DMS53 treated with DMSO at 0.1 percent for 48 hours (cell line): ENCODE measurements at regions not wholly inside any gene's neighbourhood (a gene's known extent, or its start where the extent isn't known, plus 50 kb on each side); places are given as distances from the start of the nearest gene placed in this dataset.

Experiments used
- DNase-seq: peaks from one replicate; lab custom pipeline; 2025; ENCODE audit not compliant: unreplicated experiment; lab: John Stamatoyannopoulos, UW

DNA sequence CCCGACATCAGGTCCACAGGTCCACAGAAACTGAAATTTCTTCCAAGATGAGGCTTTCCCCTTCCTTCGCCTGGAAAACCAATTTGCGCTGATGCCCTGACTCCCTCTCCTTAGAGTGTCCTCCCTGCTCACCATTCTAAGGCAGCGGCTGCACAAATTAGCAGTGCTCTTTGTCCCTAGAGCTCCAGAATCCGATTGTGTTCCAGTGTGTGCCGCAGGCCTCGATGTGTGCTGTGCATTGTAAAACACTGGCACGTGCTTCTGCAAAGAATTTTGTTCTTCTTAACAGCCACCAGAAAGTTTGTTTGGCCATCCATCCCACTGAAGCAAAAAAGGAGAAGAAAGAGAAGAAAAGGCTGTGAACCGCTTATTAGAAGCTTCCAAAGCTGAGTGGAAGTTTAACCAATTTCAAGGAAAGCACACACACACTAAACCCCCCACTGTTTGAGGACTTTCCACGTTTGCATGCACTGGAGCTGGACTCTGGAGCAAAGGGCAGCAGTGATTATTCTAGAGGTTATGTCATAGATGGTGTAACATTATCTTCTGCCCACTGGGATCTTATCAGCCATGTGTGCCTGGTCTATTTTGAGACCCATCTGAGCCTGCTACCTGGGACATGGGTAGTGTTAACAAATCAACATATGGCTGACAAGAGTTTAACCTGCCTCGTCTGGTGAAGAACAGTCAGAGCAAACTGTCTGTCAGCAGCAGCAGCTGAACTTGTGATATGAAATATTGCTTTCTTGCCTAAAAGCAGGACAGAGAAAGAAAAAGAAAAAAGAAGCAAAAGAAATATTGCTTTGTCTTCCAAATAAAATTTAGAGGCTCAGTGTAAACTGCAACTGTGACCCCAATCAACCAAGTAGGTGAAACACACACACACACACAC lies 64.9 kb upstream of the RREB1 start:
- peak; percentile 6 for DNase-seq

DNA sequence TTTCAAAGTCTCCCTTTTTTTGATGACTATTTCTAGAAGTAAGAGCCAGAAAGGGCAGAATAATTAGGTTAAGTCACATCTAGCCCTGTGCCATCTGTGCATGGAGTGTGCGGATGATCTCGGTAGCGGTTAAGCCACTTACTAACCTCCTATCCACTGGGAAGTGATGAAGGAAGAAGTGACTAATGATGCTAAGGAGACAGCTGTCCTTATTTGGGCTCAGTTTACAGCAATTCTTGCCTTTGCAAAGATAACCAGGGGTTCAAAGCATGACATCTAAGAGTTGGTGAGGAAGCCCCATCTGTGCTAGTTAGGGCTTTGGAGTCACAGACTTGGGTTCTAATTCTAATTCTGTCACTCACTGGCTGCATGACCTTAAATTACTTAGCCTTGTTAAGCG lies 62.4 kb upstream of the RREB1 start:
- no peak for DNase-seq

GRCh38 chr6:7045746-7046145 lies 62.0 kb upstream of the RREB1 start:
- no peak for DNase-seq

DNA sequence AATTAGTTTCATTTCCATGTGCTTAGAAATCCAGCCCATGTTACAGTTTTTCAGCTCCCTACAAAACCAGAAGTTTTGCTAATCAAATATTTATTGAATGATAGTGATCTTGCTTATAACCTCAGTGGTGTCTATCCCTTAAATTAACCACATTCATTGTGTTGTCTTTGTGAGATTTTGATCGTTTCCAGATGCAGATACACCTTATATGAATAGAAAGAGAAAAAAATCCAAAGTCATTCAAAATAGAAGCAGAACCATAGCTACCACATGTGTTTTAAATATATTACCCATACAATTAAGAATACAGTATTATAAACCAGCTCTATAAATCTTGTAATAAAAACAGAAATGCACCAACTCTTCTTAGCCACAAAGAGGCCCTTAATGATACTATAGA lies 60.6 kb upstream of the RREB1 start:
- no peak for DNase-seq

DNA sequence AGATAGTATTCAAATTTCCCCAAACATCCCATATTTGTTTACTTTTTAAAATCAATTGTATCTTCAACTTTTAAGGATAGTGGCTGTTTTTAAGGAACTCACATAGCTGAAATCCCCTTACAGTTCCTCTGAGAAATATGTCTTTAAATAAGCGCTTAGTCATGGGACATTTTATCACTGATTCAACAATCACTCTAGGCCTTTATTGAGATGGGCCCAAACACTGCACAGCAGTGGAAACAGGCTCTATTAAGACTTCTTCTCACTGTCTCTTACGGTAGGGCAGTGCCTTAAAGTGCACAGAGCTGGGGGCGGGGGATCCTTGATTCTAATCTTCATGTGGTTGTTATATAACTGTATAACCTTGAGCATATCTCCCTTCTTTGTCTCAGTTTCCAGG lies 59.8 kb upstream of the RREB1 start:
- no peak for DNase-seq

GRCh38 chr6:7048894-7049293 lies 58.9 kb upstream of the RREB1 start:
- DNase-seq = no peak

GRCh38 chr6:7050004-7050403 lies 57.8 kb upstream of the RREB1 start:
- no peak for DNase-seq

DNA sequence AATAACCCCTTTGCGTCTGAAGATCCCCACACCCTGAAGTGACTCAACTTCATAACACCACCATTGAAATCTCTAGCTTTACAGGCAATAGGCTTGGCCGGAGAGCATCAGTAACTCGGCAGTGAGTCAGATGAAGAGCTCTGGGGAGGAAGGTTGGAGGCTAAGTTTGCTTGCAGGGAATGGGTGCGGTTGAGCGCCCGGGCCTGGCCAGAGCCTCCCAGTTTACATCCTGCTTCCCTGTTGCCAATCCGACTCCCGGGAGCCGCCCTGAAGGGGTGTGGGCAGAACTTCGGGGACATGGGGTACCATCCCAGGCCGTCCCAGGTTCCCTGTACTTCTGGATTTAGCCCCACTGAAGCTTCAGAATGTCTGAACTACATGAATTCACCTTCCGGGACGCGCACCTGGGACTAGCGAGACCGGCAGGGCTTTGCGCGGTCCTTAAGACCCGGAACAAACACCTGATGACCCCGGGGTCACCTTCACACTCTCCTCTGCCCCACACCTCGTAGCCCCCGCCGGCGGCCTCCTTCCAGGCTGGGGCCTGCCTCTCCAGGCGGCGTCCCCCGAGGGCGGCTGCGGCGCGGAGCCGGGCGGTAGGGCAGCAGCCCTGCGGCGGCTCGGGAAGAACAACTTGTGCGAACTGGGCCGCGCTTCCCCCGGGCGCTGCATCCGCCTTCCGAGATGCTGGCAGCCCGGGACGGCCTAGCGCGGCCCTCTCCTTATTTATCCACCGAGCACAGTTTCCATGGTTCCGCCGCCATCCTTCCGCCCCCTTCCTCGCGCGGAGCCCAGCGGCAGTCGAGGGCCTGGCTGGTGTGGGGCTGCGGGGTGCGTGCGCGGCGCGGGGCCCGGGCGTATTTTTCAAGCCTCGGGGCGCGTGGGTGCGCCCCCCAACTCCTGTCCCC lies 56.6 kb upstream of the RREB1 start:
- DNase-seq = peak; percentile 70

DNA sequence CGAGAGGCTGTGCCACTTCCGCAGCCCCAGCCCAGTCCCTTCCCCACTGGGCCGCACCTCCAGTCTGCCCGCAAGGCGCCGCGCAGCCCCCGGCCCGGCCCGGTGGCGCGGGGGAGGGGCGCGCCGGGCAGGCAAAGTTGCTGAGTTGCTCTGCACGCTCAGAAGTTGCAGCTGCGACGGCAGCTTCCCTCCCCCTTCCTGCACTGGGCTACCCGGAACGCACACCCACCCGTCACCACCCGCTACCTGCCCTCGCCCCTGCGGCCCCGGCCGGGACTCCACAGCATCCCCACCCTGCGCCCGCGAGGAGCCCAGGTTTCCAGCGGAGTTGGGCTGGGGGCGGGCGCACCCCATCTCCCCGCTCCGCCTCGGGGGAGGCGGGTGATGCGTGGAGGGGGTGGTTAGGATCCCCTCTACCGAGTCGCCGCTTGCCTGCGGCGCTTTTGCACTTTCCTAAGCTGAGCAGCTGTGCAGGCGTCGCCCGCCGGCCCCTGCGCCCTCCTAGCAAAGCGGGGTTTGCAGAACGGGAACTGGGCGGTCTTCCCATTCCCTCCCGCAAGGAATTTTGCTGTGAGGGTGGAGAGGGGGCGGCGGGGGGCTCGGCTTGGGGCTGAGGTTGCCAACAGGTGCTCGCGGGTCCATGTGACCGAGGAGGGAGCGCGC lies 55.9 kb upstream of the RREB1 start:
- peak; percentile 10 for DNase-seq

DNA sequence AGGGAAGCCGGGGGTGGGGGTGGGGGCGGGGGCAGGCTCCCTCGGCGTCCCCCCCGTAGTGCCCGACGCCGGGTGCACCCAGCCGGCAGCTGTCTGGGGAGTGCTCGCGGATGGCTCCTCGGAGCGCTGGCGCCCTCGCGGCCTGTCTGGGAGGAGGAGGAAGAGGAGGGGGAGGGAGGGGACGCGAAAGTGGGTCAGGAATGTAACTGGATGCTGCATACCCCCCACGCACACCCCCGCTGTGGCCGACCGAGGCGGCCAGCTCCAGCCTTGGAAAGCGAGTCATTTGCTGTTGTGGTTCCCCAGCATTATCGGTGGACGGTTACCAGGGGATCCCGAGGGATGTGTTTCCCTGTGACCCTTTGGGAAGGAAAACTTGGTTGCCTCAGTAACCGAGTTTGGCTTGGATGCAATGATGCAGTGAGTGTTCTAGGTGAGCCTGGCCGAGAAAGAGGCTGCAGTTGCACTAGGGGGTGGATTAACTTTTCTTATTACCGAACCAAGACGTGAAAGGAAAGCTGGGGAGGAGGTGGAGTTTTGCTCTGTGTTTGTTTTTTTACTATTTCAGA lies 55.2 kb upstream of the RREB1 start:
- no peak for DNase-seq

DNA sequence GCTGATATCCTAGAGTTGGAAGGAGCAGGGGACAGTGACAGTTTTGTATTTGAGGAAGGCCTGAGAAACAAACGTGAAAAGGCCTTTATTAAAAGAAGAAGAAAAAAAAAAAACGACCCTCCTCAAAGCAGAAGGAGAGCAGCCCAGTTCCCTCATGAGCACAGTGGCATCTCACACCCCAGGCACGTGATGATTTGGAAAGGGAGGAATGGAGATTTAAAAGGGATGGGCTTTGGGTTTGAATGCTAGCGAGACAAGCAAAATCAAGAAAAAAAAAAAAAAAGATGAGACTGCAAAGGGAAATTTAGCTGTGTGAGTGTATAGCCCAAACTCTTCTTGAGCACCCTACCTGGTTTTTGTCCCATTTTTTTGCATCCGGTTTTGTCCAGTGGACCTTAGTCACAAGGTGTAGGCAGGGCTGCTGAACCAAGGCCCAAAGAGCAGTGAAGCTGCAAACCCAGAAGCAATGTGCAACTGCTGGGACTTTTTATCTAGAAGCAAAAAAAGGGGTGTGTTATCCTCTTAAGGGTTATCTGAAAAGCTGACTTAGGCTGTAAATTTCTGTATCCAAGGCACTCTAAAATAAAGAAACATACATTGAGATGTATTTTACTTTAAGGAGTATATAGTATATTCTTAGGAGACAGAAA lies 54.5 kb upstream of the RREB1 start:
- no peak for DNase-seq
